WTC11 (cell line): ENCODE measurements at regions not wholly inside any gene's neighbourhood (a gene's known extent, or its start where the extent isn't known, plus 50 kb on each side); places are given as distances from the start of the nearest gene placed in this dataset.

ENCODE experiments used
- ATAC-seq: fragments of 200-7000 bp; cut with Tn5 transposase; 2 replicates; pipeline ENCODE4 v1.10.0; 2021; ENCODE audit warnings: mild to moderate bottlenecking, moderate library complexity
- CTCF ChIA-PET: fragments of 300-600 bp; sonication (Branson Sonifier 250); formaldehyde crosslinking; loops from one replicate; lab custom pipeline; 2021; ENCODE audit warnings: antibody characterized with exemption; lab: Charles Lee
- POLR2A ChIA-PET: fragments of 350-600 bp; sonication (Branson Sonifier 250); formaldehyde crosslinking; loops from one replicate; lab custom pipeline; 2021; ENCODE audit warnings: antibody characterized with exemption; lab: Charles Lee
- DNase-seq: peaks from one replicate; pipeline ENCODE4 v3.0.0; 2021; ENCODE audit warnings: low spot score
- H3K27ac Mint-ChIP-seq: 2 replicates; pipeline ENCODE4 v1.8.0; 2021; ENCODE audit warnings: mixed read lengths
- H3K27me3 Mint-ChIP-seq: 2 replicates; pipeline ENCODE4 v1.8.0; 2021; ENCODE audit warnings: low read depth, mild to moderate bottlenecking, moderate library complexity, mixed read lengths
- H3K36me3 Mint-ChIP-seq: 2 replicates; pipeline ENCODE4 v1.8.0; 2021; ENCODE audit warnings: mixed read lengths
- H3K4me1 Mint-ChIP-seq: 2 replicates; pipeline ENCODE4 v1.8.0; 2022; ENCODE audit warnings: mixed read lengths
- H3K4me3 Mint-ChIP-seq: 2 replicates; pipeline ENCODE4 v1.8.0; 2021; ENCODE audit warnings: mild to moderate bottlenecking, moderate library complexity, mixed read lengths
- H3K9me3 Mint-ChIP-seq: 2 replicates; pipeline ENCODE4 v1.8.0; 2021; ENCODE audit warnings: mixed read lengths
- ARID4B ChIP-seq: sonication (generic); formaldehyde crosslinking; IDR thresholded peaks from 2 replicates; pipeline ENCODE4 v1.8.0; 2023; ENCODE audit warnings: missing genetic modification reagents, mild to moderate bottlenecking, borderline replicate concordance
- ATF1 ChIP-seq: sonication (generic); formaldehyde crosslinking; IDR thresholded peaks from 2 replicates; pipeline ENCODE4 v1.8.1; 2023; ENCODE audit warnings: mild to moderate bottlenecking, moderate library complexity, missing genetic modification reagents
- ATF3 ChIP-seq: sonication (generic); formaldehyde crosslinking; conservative IDR thresholded peaks from 2 replicates; pipeline ENCODE4 v1.8.1; 2022; ENCODE audit warnings: mild to moderate bottlenecking, missing genetic modification reagents
- ELF4 ChIP-seq: sonication (generic); formaldehyde crosslinking; IDR thresholded peaks from 2 replicates; pipeline ENCODE4 v1.8.1; 2022; ENCODE audit warnings: low read depth, mild to moderate bottlenecking, moderate library complexity, missing genetic modification reagents
- ETV6 ChIP-seq: sonication (generic); formaldehyde crosslinking; IDR thresholded peaks from 2 replicates; pipeline ENCODE4 v1.8.1; 2022; ENCODE audit warnings: mild to moderate bottlenecking, missing genetic modification reagents
- GRHL2 ChIP-seq: fragments of 250-450 bp; sonication (Bioruptor Pico); IDR thresholded peaks from 2 replicates; pipeline ENCODE4 v1.8.0; 2022; ENCODE audit warnings: mild to moderate bottlenecking, moderate library complexity; ENCODE audit not compliant: insufficient replicate concordance, severe bottlenecking
- IRF2 ChIP-seq: sonication (generic); formaldehyde crosslinking; IDR thresholded peaks from 2 replicates; pipeline ENCODE4 v1.8.0; 2022; ENCODE audit warnings: low read depth, missing genetic modification reagents, borderline replicate concordance
- JAZF1 ChIP-seq: fragments of 250-450 bp; sonication (Bioruptor Pico); IDR thresholded peaks from 2 replicates; pipeline ENCODE4 v1.9.0; 2021; ENCODE audit warnings: moderate library complexity, mild to moderate bottlenecking, inconsistent platforms
- NR1H2 ChIP-seq: sonication (generic); formaldehyde crosslinking; IDR thresholded peaks from 2 replicates; pipeline ENCODE4 v1.9.0; 2021; ENCODE audit warnings: mild to moderate bottlenecking, moderate library complexity, missing genetic modification reagents
- OVOL2 ChIP-seq: fragments of 250-450 bp; sonication (Bioruptor Pico); IDR thresholded peaks from 2 replicates; pipeline ENCODE4 v1.9.0; 2021; ENCODE audit warnings: mild to moderate bottlenecking, borderline replicate concordance
- SP1 ChIP-seq: sonication (generic); formaldehyde crosslinking; conservative IDR thresholded peaks from 2 replicates; pipeline ENCODE4 v1.8.1; 2022; ENCODE audit warnings: missing genetic modification reagents
- TCF7 ChIP-seq: sonication (generic); formaldehyde crosslinking; IDR thresholded peaks from 2 replicates; pipeline ENCODE4 v1.8.0; 2022; ENCODE audit warnings: mild to moderate bottlenecking, low read depth, missing genetic modification reagents, moderate library complexity
- TEAD4 ChIP-seq: sonication (generic); formaldehyde crosslinking; IDR thresholded peaks from 2 replicates; pipeline ENCODE4 v1.8.0; 2022; ENCODE audit warnings: mild to moderate bottlenecking, missing genetic modification reagents
- ZBTB43 ChIP-seq: sonication (generic); formaldehyde crosslinking; IDR thresholded peaks from 2 replicates; pipeline ENCODE4 v1.8.1; 2023; ENCODE audit warnings: mild to moderate bottlenecking, missing genetic modification reagents
- ZNF219 ChIP-seq: sonication (generic); formaldehyde crosslinking; IDR thresholded peaks from 2 replicates; pipeline ENCODE4 v1.8.0; 2023; ENCODE audit warnings: missing genetic modification reagents, mild to moderate bottlenecking, borderline replicate concordance
- ZNF317 ChIP-seq: sonication (generic); formaldehyde crosslinking; IDR thresholded peaks from 2 replicates; pipeline ENCODE4 v1.8.1; 2023; ENCODE audit warnings: low read depth, mild to moderate bottlenecking, moderate library complexity, missing genetic modification reagents, borderline replicate concordance
- TF ChIP-seq, protein P1 (sequence below): fragments of 250-450 bp; sonication (Bioruptor Pico); conservative IDR thresholded peaks from 2 replicates; pipeline ENCODE4 v1.9.0; 2021; ENCODE audit warnings: mild to moderate bottlenecking
- TF ChIP-seq, protein P2 (sequence below): sonication (generic); formaldehyde crosslinking; IDR thresholded peaks from 2 replicates; pipeline ENCODE4 v1.8.1; 2022; ENCODE audit warnings: mild to moderate bottlenecking, missing genetic modification reagents, moderate library complexity, borderline replicate concordance
- TF ChIP-seq, protein P3 (sequence below): sonication (generic); formaldehyde crosslinking; IDR thresholded peaks from 2 replicates; pipeline ENCODE4 v1.8.1; 2022; ENCODE audit warnings: low read depth, missing genetic modification reagents, borderline replicate concordance
- TF ChIP-seq, protein P4 (sequence below): sonication (generic); formaldehyde crosslinking; conservative IDR thresholded peaks from 2 replicates; pipeline ENCODE4 v1.8.1; 2023; ENCODE audit warnings: mild to moderate bottlenecking, low read depth, missing genetic modification reagents, moderate library complexity
- TF ChIP-seq, protein P5 (sequence below): sonication (generic); formaldehyde crosslinking; IDR thresholded peaks from 2 replicates; pipeline ENCODE4 v1.8.0; 2022; ENCODE audit warnings: mild to moderate bottlenecking, missing genetic modification reagents

DNA sequence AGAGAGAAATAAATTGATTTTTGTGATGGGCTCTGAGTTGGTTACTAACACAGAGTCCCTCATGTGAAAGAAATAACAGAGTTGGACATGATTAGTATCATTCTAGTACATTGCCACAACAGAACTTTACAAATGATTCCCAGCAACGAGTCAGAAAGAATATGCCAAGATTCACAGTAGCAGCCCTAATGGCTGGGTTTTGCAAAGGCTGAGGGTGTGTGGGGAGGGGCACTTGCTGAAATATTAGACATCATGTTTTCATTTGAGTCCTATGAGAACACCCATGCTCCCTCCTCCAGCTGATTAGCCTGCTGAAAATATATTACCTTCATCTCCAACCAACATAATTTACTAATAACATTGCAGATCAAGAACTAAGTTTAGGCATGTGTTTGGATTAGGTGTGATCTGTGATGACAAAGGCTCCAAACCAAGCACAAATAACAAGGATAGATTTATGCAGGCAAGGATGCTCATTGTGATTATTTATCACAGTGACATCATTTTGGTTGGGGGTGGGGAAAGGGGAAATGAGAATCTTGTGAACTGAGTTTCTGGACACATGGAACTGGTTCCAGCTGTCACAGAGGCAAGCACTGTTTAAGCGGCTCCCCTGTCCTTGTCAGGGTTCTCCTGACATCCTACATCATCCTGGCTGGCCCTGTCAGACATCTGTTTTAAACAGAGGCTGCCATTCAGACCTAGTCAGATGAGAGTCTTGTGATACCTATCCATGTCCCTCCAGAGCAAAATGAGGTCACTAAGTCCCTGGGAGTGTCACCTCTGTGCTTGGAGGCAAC, 205.8 kb upstream of the NCKAP5 start:
- no peaks in the 10 kb centered on the region for H3K9me3 Mint-ChIP-seq
- TF ChIP-seq OVOL2 (CRISPR knock-in tag) = no peak
- no peak for TF ChIP-seq ATF1 (CRISPR knock-in tag)
- no peak for TF ChIP-seq SP1 (CRISPR knock-in tag)
- TF ChIP-seq, protein P1, sequence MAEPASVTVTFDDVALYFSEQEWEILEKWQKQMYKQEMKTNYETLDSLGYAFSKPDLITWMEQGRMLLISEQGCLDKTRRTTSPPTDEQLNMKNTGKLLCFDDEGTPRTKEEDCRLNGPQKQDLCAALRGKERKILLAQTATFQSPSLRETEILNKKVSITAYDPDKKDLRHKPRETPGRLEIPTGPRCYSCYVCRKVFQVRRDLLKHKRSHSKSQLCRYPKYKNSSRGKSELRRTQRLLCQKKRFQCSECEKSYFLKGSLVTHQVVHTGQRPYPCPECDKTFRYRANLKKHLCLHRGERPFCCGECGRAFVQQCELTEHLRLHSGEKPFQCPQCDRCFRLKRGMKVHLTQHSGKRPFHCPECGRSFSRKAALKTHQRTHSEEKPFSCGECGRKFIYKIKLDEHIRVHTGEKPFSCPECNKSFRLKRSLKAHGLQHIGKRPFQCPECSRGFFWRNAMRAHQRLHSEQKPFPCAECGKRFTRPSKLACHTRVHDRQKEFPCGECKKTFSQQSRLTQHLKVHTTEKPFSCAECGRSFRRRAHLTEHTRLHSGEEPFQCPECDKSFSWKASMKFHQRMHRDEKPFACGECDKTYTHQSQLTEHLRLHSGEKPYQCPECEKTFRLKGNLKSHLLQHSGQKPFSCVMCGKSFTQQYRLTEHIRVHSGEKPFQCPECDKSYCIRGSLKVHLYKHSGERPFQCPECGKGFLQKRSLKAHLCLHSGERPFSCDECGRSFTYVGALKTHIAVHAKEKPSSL = no peak
- no peak for TF ChIP-seq ATF3
- TF ChIP-seq GRHL2 = no peak
- TF ChIP-seq ARID4B (CRISPR knock-in tag) = no peak
- no peak for TF ChIP-seq ETV6 (CRISPR knock-in tag)
- TF ChIP-seq TEAD4 = no peak
- TF ChIP-seq NR1H2 (CRISPR knock-in tag) = no peak
- no peak for TF ChIP-seq ZBTB43 (CRISPR knock-in tag)
- no peak for TF ChIP-seq IRF2
- TF ChIP-seq ZNF219 (CRISPR knock-in tag) = no peak
- no peak for TF ChIP-seq TCF7 (CRISPR knock-in tag)
- CTCF ChIA-PET = no interaction called here

DNA sequence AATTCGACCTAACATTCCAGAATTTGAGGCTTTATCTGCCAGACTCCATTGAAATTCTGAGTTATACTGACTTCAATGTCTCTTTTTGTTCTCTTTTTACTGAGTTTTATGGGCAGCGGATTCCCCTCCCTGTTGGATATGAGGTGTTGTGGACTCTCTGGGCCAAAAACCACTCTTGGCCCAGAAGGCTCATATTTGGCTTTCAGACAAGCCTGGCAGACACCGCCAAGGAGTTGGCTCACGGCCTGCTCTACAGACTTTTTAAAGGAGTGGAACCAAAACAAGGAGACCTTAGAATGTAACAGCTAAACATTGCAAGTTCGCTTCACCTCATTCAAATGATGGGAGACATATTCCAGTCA, 206.4 kb upstream of the NCKAP5 start:
- Mint-ChIP-seq H3K36me3 (no peaks in the 10 kb centered on the region), H3K27me3 (no peaks in the 10 kb centered on the region), H3K9me3 (no peaks in the 10 kb centered on the region), H3K4me3 (no peak overlapping the region), H3K27ac (no peak overlapping the region), H3K4me1 (no peaks in the 10 kb centered on the region)
- ATAC-seq (no peak), DNase-seq (no peak)
- ChIA-PET CTCF (no interaction called here), POLR2A (no interaction called here)
- TF ChIP-seq IRF2 (no peak), JAZF1 (CRISPR knock-in tag) (no peak), ZNF317 (CRISPR knock-in tag) (no peak), ELF4 (CRISPR knock-in tag) (no peak)
- TF ChIP-seq, protein P2, sequence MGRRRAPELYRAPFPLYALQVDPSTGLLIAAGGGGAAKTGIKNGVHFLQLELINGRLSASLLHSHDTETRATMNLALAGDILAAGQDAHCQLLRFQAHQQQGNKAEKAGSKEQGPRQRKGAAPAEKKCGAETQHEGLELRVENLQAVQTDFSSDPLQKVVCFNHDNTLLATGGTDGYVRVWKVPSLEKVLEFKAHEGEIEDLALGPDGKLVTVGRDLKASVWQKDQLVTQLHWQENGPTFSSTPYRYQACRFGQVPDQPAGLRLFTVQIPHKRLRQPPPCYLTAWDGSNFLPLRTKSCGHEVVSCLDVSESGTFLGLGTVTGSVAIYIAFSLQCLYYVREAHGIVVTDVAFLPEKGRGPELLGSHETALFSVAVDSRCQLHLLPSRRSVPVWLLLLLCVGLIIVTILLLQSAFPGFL (CRISPR knock-in tag) = no peak
- TF ChIP-seq, protein P3, sequence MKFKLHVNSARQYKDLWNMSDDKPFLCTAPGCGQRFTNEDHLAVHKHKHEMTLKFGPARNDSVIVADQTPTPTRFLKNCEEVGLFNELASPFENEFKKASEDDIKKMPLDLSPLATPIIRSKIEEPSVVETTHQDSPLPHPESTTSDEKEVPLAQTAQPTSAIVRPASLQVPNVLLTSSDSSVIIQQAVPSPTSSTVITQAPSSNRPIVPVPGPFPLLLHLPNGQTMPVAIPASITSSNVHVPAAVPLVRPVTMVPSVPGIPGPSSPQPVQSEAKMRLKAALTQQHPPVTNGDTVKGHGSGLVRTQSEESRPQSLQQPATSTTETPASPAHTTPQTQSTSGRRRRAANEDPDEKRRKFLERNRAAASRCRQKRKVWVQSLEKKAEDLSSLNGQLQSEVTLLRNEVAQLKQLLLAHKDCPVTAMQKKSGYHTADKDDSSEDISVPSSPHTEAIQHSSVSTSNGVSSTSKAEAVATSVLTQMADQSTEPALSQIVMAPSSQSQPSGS (CRISPR knock-in tag) = no peak
- TF ChIP-seq, protein P4, sequence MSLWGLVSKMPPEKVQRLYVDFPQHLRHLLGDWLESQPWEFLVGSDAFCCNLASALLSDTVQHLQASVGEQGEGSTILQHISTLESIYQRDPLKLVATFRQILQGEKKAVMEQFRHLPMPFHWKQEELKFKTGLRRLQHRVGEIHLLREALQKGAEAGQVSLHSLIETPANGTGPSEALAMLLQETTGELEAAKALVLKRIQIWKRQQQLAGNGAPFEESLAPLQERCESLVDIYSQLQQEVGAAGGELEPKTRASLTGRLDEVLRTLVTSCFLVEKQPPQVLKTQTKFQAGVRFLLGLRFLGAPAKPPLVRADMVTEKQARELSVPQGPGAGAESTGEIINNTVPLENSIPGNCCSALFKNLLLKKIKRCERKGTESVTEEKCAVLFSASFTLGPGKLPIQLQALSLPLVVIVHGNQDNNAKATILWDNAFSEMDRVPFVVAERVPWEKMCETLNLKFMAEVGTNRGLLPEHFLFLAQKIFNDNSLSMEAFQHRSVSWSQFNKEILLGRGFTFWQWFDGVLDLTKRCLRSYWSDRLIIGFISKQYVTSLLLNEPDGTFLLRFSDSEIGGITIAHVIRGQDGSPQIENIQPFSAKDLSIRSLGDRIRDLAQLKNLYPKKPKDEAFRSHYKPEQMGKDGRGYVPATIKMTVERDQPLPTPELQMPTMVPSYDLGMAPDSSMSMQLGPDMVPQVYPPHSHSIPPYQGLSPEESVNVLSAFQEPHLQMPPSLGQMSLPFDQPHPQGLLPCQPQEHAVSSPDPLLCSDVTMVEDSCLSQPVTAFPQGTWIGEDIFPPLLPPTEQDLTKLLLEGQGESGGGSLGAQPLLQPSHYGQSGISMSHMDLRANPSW (CRISPR knock-in tag) = no peak
- TF ChIP-seq, protein P5, sequence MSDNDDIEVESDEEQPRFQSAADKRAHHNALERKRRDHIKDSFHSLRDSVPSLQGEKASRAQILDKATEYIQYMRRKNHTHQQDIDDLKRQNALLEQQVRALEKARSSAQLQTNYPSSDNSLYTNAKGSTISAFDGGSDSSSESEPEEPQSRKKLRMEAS (CRISPR knock-in tag) = no peak

More for the DNA sequence above, 205.8 kb upstream of the NCKAP5 start:
- Mint-ChIP-seq H3K4me1 (no peaks in the 10 kb centered on the region), H3K27me3 (no peaks in the 10 kb centered on the region), H3K27ac (no peak overlapping the region), H3K4me3 (no peak overlapping the region), H3K36me3 (no peaks in the 10 kb centered on the region)
- DNase-seq (no peak), ATAC-seq (no peak)
- POLR2A ChIA-PET = no interaction called here
